ENCODE measurements at regions not wholly inside any gene's neighbourhood (a gene's known extent, or its start where the extent isn't known, plus 50 kb on each side); places are given as distances from the start of the nearest gene placed in this dataset.

GRCh38 chr6:137702791-137703424, 164.2 kb upstream of the TNFAIP3 start:
- TF ChIP-seq POLR2A (IDR thresholded peaks at IDR 0.05), result no peak
- no peak for TF ChIP-seq CTCF (IDR thresholded peaks at IDR 0.05)
- TF ChIP-seq POLR2AphosphoS5 (IDR thresholded peaks at IDR 0.05; ENCODE audit: insufficient read depth in 1 of 2, low read depth in 1 of 2), result no peak

Data from vagina (tissue), 2 donors.